HG02571 (cell line): ENCODE measurements at regions not wholly inside any gene's neighbourhood (a gene's known extent, or its start where the extent isn't known, plus 50 kb on each side); places are given as distances from the start of the nearest gene placed in this dataset.
"Not testable (repeated sequence)": the region's sequence is repeated elsewhere in the genome, so short reads cannot be mapped to it uniquely, and the experiment has no call there.

Experiments used
- ATAC-seq: cut with Tn5 transposase; IDR thresholded peaks from one replicate; pipeline ENCODE4 v1.9.1; 2021; ENCODE audit warnings: mild to moderate bottlenecking, moderate library complexity; ENCODE audit not compliant: unreplicated experiment

DNA sequence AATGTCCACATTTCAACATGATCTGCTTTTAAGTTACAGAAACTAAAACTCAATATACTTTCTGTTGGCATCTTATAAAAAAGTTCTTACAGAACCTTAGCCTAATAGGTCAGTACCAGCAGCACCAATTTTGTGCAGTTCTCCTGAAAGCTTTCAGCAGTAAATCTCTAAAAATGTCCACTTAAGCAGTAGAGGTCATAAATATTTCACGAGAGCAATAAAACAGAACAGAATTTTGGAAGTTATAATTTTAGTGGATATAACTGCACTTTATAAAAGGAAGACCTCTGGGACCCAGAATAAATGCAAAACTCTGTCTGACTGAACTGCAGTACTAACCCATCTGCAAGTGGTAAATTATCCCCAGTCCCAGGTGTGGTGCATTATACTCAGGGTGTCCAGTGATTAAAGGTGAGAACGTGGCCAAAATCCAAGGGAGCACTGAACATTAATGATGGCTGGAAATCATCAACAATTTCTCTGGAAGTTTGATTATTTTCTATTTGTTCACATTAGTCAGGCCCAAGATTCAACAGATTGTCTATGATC, 172.6 kb upstream of the RSPO3 start:
- no peak for ATAC-seq

DNA sequence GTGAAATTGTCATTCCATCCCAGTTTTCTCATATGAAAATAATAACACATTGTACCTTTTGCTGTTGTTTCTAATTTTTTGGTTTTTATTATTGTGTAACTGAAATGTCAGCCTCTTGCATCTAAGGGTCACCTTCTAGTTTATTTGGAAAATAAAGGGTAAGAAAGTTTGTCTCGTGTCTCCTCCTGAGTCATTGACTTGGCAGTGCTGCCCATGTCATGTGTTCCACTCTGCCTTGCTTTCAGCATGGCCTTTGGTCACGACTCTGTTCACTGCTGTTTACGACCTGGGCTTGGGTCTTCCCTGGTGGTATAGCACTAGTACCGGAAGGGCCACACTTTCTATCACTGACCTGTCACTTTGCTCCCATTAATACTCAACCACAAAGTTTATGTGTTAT, 171.4 kb upstream of the RSPO3 start:
- ATAC-seq, result no peak

DNA sequence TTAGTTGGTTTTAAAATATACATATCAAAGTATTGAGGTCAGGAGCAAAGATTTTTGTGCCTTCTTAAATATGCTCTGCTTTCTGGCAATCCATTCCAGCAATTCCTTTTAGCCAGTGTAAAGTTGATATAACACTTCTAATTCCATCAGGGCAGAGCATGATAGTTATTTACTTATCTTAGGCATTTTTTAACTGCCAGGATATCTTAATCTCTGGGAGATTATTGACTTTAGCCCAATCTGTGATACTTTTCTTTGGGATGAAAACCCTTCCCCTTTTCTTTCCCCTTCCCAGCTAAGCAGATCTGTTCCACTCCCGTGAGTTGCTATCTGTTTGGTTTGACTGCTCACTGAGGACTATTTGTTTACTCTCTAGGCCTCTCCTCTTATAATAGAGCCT, 168.7 kb upstream of the RSPO3 start:
- ATAC-seq, result no peak

DNA sequence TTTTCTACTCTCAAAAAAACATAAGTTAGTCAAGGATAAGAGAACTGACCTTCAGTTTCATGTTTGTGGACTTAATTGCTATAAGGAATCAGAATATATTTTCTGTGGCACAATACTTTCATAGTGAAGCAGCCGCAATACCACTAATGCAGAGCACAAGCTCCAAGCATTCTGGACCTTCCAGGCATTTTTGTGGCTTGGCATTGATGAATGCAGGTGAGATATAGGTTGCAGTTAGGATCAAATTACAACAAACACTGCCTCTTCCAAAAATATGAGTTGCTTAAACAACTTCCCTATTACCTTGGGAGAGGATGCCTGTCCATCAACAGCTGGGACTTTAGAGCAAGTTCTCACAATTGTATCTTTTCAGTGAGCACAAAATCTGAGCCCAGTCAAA, 162.8 kb upstream of the RSPO3 start:
- ATAC-seq, result no peak

DNA sequence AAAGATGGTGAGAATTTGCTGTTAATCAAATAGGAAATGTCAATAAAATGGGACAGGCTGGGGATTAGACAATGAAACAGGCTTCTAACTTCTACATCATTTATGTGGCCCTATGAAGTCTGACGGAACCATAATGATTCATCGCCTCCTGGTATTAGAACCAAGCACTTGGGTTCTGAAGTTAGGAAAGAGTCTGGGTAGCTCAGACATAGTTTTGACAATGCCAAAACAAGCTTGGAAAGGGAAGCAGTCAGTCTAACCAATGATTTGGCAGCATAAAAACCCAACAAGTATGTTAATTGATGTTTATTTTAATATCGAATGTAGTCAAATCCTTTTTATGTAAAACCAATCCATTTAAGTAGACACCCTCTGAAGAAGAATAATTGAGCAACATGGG, 160.8 kb upstream of the RSPO3 start:
- ATAC-seq, result no peak

DNA sequence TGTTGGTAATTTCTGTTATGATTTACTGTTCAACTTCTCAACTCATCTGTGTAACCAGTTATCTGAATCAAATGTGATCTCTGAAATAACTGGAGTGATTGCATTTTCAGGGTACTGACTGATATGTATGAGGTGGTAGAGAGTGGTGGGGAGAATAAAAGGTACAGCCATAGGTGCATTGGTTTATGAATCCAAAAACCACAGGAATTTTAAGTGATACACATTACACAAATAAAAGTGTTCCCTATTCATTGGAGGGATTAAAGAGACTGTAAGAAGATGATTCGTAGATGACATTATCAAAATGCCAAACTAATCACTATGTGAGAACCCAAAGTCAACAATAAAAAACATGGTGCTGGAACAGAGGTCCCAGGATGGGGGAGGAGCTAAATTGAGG, 158.7 kb upstream of the RSPO3 start:
- ATAC-seq, result no peak

DNA sequence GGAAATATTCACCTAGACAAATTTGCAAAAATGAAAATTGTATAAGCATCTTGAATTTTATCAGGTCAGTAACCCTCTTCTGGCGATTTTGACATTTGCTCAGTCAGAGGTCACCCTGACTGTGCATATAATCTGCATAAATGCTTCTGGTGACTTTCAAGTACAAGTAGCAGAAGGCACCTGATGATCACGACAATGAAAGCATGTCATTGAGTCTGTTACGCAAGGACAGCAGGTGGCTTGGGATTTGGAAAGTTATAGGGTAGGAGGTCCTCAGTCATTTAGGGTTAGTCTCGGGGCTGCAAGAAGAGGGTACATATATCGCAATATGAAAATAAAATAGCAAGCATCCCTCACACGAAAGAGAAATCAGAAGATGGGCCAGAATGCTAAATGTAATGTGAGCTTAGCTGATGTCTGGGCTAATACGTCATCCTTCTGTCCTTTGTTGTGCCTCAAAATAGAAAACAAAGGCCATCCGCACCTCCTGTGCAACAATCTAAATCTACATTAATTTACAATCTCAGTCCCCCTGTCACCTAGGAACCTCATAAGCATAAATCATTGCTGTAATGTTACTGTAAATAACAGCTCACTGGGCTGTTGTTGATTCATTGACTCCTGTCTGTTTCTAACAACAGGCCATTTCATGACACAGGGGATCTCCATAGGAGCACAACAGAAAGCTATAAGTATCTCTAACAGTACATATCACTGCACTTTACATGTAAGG, 155.2 kb upstream of the RSPO3 start:
- ATAC-seq, result no peak

DNA sequence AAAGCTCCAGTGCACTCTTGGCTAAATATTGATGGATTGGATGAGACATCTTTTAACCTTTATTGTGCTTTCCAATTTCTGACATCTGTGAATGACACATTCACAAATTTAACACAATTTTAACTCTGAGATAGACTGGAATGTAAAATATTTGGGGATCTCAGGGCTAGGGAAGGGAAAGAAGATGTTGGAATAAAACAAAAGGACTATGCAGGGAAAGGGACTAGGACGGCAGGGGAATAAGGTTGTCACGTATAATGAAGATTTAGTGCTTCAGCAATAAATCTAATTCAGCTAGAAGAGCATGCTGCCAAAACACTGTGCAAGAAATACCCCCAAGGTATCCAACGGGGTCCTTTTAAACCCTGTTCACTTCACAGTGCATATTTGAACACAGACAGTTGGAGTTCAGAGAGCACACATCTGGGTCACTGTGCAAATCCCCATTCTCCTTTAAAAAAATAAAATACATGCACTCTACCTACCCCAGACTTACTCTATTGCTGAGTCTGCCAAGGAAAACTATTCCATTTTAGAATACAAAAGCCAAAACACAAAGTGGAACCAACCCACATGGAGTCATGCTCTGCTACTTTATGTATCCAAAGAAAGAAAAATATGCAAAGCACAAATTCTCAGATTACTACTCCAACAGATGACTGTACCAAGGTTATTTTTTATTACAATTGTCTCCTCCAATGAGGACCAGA, 151.0 kb upstream of the RSPO3 start:
- ATAC-seq, result no peak

DNA sequence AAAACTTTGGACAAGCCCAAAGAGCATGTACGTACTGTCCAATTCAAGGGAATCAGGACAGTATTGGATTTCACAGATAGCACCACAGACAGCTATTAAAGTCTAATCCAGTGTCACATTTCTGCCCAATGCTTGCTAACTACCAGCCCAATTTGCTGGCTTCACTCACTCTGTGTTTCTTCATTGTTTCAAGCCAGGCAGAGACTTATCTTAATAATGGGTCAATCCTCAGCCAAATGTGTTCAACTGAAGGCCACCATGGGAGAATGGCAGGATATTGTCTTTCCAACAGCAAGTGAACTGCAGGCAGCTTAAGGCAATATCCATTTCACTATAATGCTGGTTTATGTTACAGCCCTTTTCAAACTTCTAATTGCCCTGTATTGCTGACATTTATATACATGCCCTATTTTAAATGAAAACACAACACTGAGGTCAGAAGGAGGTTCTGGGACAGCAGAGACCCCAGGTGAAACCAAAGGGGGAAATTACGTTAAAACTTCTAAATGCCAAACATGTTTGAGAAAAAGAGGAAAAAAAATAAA, 142.1 kb upstream of the RSPO3 start:
- ATAC-seq, result no peak

DNA sequence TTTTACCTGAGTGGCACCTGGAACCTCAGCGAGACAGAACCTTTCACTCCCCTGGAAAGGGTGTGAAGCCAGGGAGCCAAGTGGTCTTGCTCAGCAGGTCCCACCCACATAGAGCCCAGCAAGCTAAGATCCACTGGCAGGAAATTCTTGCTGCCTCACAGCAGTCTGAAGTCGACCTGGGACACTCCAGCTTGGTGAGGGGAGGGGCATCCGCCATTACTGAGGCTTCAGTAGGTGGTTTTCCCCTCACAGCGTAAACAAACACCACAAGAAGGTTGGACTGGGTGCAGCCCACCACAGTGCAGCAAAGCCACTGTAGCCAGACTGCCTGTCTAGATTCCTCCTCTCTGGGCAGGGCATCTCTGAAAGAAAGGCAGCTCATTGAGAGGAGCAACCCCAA, 134.7 kb upstream of the RSPO3 start:
- no peak for ATAC-seq

DNA sequence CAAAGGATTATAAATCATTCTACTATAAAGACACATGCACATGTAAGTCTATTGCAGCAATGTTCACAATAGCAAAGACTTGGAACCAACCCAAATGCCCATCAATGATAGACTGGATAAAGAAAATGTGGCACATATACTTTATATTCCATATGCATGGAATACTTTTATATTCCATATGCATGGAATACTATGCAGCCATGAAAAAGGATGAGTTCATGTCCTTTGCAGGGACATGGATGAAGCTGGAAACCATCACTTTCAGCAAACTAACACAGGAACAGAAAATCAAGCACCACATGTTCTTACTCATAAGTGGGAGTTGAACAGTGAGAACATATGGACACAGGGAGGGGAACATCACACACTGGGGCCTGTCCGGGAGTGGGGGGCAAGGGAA, 130.3 kb upstream of the RSPO3 start:
- ATAC-seq, result not testable (repeated sequence)

DNA sequence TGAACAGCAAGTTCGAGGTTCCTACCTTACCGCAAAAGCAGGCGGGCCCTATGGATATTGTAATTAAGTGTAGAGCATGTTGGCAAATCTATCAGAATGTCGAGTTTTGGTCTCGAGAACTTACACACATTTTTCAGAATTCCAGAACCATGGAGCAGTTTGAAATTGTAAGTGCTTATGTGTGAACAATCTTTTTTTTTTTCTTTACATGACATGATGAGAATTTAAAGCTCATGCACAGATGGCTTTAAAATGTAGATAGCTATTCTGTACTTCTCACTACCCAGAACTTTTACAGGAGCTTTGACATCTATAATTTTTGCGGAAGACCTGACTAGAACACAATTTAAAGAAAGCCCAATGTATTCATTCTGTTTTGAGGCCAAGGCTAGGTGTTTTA, 117.8 kb upstream of the RSPO3 start:
- ATAC-seq, result no peak

DNA sequence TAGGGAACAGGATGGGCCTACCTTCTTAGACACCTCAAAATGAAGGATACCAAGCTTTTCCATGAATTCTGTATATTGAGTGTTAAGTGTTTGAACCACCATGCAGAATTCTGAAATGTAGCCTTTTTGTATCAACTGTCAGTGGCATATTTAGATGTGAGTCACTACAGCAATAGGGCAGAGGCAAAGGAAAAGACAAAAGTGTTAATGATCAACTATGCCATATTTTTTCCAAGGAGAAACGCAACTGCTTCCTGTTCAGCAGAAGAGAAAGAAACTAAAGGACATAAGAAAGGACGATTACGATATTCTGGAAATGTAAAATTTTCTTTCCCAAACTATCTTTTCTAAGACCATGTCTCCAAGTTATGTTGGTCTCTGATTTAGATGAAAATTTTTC, 104.6 kb upstream of the RSPO3 start:
- no peak for ATAC-seq

DNA sequence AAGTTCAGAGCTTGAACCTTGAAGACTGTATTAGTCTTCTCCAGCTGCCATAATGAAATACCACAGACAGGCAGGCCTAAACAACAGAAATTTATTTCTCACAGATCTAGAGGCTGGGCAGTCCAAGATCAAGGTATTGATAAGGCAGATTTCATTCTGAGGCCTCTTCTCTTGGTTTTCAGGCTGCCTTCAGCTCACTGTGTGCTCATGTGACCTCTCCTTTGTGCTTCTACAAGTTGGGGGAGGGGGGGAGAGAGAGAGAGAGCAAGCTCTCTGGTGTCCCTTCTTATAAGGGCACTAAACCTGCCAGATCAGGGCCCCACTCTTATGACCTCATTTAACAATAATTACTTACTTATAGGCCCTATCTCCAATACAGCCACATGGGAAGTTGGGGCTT, 102.6 kb upstream of the RSPO3 start:
- no peak for ATAC-seq

DNA sequence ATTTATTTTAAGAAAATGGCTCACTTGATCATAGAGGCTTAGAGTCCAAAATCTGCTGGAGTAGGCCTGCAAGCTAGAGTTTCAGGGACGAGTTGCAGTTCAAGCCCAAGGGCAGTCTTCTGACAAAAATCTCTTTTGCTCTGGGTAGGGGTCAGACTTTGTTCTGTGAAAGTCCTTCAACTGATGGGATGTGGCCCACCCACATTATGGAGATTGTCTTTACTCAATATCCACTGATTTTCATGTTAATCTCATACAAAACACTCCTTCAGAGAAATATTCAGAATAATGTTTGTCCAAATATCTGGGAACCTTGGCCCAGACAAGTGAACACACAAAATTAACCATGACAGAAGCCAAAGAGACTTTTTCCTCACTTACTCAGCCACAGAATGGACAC, 98.6 kb upstream of the RSPO3 start:
- no peak for ATAC-seq

DNA sequence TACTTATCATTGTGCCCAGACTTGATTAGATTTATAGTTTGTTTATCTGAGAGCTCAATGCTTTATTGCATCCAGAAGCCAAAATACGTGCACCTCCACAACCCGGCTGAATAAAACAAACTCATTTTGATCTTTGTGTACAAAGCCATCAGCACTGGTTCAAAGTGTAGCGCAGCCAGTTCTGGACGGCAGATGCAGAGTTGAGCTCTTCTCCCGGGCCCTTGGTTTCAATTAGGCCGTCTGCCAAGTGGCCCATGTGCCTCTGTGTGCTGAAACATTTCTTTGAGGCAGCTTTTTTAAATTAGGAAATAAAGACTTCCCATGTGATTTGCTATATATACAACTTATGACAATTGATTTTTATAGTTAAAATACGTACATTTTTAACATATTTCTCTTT, 96.2 kb upstream of the RSPO3 start:
- ATAC-seq, result no peak

DNA sequence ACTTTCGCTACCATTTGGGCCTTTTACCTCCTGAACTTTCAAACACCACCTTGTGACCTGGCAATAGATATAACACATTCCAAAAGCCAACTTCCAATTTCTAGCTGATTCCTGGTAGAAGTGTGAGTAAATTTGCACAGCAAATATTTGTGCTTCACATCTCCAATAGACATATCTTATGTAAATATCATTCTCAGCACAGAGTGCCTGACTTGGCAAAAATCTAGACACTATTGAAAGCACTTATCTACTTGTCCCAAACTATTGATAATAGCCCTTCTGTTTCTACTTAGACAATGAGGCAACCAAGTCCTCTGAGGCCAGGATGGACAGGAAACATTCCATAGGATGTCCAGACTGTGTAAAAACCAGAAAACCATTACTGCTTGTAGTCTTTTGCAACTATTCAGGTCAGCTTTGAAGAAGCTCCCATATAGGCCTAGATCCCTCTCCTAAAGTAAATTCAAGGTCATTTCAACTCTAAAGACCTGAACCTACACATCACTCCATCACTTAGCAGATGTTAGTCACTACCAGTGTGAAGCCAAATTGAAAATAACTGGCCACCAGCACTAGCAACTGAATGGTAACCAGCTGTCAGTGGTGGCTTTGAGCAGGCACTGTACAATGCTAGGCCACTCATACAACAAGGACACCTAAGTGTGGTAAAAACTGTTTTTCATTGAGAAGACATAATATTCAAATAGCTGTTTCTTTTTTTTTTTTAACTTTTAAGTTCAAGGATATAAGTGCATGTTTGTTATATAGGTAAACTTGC, 95.3 kb upstream of the RSPO3 start:
- ATAC-seq, result no peak

DNA sequence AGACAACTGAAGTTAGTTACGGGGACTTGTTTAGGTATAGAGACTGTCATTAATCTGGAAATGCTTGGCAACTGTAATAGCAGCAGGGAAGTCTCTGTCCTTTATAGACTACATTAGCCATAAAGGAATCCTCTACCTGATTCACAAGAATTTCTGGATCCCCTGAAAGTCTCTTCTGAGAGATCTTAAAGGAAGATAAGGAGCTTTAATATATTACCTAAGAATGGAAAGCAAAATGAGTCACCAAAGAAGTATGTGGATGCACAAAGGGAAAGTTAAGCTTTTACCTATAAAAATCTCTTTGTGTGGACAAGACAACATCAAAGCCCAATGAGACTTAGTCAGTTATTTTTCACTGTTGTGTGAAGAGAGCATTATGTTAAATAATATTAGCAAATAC, 92.2 kb upstream of the RSPO3 start:
- ATAC-seq, result no peak

DNA sequence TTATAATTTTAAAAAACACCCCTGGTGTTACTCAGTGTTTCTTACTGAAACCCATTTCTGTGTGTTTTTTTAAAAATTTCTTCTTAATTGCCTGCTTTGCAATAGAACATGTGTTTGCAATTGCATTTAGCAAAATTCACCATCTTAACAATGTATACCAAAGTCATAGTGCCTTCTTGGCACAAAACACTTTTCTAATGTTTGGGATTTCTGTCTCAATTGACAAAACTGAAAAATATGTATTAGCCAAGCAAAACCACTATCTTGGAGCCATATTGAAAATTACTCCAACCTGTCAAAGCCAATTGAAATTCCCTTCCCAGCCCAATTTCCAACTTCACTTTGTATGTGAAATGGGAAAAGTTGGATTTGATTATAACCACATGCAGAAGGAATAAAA, 88.4 kb upstream of the RSPO3 start:
- no peak for ATAC-seq

DNA sequence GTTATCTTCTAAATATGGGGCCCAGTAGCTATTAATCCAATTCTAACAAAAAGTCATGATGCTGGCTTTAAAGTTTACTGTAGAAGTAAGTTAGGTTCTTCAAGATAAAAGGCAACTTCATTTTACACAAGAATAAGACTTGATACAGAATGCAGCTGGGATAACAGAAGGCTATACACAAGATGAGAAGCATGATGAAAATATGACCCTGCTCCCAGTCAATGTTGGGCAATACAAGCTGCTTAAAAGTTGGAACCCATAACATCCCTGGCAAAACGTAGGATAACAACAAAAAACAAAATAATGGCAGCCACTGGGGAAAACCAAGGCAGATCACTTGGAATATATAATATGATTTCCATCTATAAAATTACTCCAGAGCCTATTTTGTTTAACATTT, 87.6 kb upstream of the RSPO3 start:
- no peak for ATAC-seq

DNA sequence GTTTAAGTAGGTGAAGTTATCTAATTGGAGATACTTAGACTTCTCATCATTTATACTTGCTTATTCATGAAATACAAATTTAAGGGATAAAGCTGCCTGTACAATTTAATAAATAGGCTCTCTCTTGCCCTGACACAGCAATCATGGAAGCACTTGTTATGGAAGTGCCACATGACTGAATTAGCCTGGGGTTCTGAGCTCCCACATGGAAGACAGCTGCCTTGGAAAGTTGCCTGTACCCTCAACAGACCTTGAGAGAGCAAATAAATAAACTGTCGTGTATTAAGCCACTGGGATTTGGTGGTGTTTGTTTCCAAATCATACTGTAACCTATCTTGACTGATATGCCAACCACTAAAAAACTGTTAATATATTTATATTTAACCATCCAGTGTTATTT, 87.0 kb upstream of the RSPO3 start:
- ATAC-seq, result no peak

DNA sequence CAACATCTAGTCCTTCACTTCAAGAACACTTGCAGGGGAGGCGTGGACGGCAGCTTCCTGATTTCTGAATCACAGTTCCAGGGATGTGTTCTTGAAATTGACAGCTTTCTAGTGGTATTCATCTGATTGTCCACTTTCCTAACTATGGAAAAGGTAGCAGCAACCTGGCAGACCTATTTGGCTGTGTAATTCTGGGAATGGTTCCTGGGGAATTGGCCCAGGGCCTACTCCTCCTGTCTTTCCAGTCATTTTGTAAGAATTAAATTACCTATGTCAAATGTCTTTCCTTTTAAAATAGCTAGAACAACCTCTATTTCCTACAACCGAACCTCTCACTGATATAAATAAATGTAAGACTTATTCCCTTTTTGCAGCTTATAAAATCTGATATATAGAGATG, 85.5 kb upstream of the RSPO3 start:
- ATAC-seq, result no peak
